ENCODE measurements at regions not wholly inside any gene's neighbourhood (a gene's known extent, or its start where the extent isn't known, plus 50 kb on each side); places are given as distances from the start of the nearest gene placed in this dataset.
"Not testable (repeated sequence)": the region's sequence is repeated elsewhere in the genome, so short reads cannot be mapped to it uniquely, and the experiment has no call there.

DNA sequence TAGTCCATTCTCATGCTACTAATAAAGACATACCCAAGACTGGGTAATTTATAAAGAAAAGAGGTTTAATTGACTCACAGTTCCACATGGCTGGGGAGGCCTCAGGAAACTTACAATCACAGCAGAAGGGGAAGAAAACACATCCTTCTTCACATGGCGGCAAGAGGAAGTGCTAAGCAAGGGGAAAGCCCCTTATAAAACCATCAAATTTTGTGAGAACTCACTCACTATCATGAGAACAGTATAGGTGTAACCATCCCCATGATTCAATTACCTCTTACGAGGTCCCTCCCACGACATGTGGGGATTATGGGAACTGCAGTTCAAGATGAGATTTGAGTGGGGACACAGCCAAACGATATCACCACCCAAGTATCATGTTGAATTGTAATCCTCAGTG, 52.7 kb upstream of the FOXO6 start:
- DNase-seq (ENCODE audit: extremely low spot score, unreplicated experiment); H3K9me3 Mint-ChIP-seq (ENCODE audit: unreplicated experiment); H3K4me1 Mint-ChIP-seq (ENCODE audit: unreplicated experiment); H3K27ac Mint-ChIP-seq (ENCODE audit: unreplicated experiment); H3K4me3 Mint-ChIP-seq (ENCODE audit: unreplicated experiment); H3K36me3 Mint-ChIP-seq (ENCODE audit: unreplicated experiment): not testable (repeated sequence)
- H3K27me3 Mint-ChIP-seq (ENCODE audit: unreplicated experiment), result peaks cover 46% of the 10 kb centered on the region

- peaks cover 58% of the 10 kb centered on the region for H3K27me3 Mint-ChIP-seq (ENCODE audit: unreplicated experiment)
- H3K9me3 Mint-ChIP-seq (ENCODE audit: unreplicated experiment), result peaks cover 8% of the 10 kb centered on the region
- no peak for DNase-seq (ENCODE audit: extremely low spot score, unreplicated experiment)
- no peak overlapping the region for H3K4me3 Mint-ChIP-seq (ENCODE audit: unreplicated experiment)
- TF ChIP-seq CTCF (IDR thresholded peaks at IDR 0.05), result no peak
- H3K36me3 Mint-ChIP-seq (ENCODE audit: unreplicated experiment), result no peaks in the 10 kb centered on the region
- H3K27ac Mint-ChIP-seq (ENCODE audit: unreplicated experiment), result no peak overlapping the region
- H3K4me1 Mint-ChIP-seq (ENCODE audit: unreplicated experiment), result no peaks in the 10 kb centered on the region
These were observed 55.5 kb upstream of the FOXO6 start for GRCh38 chr1:41305576-41306363.

DNA sequence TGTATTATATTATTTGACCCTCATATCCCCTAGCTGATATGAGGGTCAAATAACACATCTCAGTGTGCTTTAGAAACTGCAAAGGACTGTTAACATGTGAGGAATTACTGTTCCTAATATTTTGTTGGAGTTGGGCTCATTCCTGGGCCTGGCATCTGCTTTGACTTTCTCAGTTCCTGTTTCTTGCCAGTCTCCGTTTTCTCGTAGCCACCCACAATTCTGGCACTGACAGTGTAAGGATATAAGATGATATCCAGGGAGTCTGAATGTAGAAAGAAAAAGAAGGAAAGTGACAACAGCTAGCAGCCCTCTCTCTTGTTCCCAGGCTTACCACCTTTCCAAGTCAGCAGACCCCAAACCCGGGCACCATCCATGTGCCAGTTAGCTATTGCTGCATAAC, 54.4 kb upstream of the SCMH1 start:
- Mint-ChIP-seq H3K9me3 (ENCODE audit: unreplicated experiment) (no peaks in the 10 kb centered on the region), H3K4me1 (ENCODE audit: unreplicated experiment) (no peaks in the 10 kb centered on the region), H3K36me3 (ENCODE audit: unreplicated experiment) (no peaks in the 10 kb centered on the region), H3K27ac (ENCODE audit: unreplicated experiment) (no peak overlapping the region), H3K4me3 (ENCODE audit: unreplicated experiment) (no peak overlapping the region), H3K27me3 (ENCODE audit: unreplicated experiment) (peaks cover 65% of the 10 kb centered on the region)
- TF ChIP-seq CTCF (IDR thresholded peaks at IDR 0.05), result no peak
- no peak for DNase-seq (ENCODE audit: extremely low spot score, unreplicated experiment)

GRCh38 chr1:41294216-41294615, 52.1 kb upstream of the SCMH1 start:
- Mint-ChIP-seq H3K27me3 (ENCODE audit: unreplicated experiment) (peaks cover 71% of the 10 kb centered on the region), H3K27ac (ENCODE audit: unreplicated experiment) (no peak overlapping the region), H3K36me3 (ENCODE audit: unreplicated experiment) (no peaks in the 10 kb centered on the region), H3K4me3 (ENCODE audit: unreplicated experiment) (no peak overlapping the region), H3K4me1 (ENCODE audit: unreplicated experiment) (no peaks in the 10 kb centered on the region), H3K9me3 (ENCODE audit: unreplicated experiment) (no peaks in the 10 kb centered on the region)
- peak; percentile 46 for DNase-seq (ENCODE audit: extremely low spot score, unreplicated experiment)
- no peak for TF ChIP-seq CTCF (IDR thresholded peaks at IDR 0.05)

DNA sequence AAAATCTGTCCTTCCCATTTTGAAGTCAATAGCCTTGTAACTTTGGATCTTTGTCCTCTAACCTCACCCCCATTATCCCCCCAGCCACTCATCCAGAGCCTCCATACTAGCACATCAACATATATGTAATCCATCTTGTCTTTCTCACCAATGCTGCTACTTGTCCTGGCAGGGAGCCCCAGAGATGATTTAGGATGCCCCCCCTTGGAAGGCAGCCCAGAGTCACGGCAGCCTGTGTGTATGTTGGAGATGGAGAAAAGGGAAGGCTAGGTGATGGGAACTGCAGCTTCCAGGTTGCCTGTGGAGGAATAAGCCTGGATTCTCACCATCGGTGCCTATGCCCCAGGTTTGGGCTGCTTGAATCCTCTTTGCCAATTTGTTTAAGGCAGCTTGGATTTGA, 51.7 kb upstream of the SCMH1 start:
- Mint-ChIP-seq H3K4me1 (ENCODE audit: unreplicated experiment) (no peaks in the 10 kb centered on the region), H3K4me3 (ENCODE audit: unreplicated experiment) (no peak overlapping the region), H3K36me3 (ENCODE audit: unreplicated experiment) (no peaks in the 10 kb centered on the region), H3K9me3 (ENCODE audit: unreplicated experiment) (no peaks in the 10 kb centered on the region), H3K27ac (ENCODE audit: unreplicated experiment) (no peak overlapping the region), H3K27me3 (ENCODE audit: unreplicated experiment) (peaks cover 67% of the 10 kb centered on the region)
- peak; percentile 59 for DNase-seq (ENCODE audit: extremely low spot score, unreplicated experiment)
- TF ChIP-seq CTCF (IDR thresholded peaks at IDR 0.05), result no peak
